BLaER1 (cell line): ENCODE measurements at regions not wholly inside any gene's neighbourhood (a gene's known extent, or its start where the extent isn't known, plus 50 kb on each side); places are given as distances from the start of the nearest gene placed in this dataset.
"Not testable (repeated sequence)": the region's sequence is repeated elsewhere in the genome, so short reads cannot be mapped to it uniquely, and the experiment has no call there.

Experiments used
- H3K27ac ChIP-seq: shearing (Covaris generic); formaldehyde crosslinking; 2 replicates; pipeline ENCODE4 v1.8.1; 2022
- H3K27me3 ChIP-seq: shearing (Covaris generic); formaldehyde crosslinking; 2 replicates; pipeline ENCODE4 v1.8.1; 2022
- H3K36me3 ChIP-seq: shearing (Covaris generic); formaldehyde crosslinking; 2 replicates; pipeline ENCODE4 v1.8.1; 2022
- H3K4me1 ChIP-seq: shearing (Covaris generic); formaldehyde crosslinking; 2 replicates; pipeline ENCODE4 v1.8.1; 2022
- H3K4me2 ChIP-seq: shearing (Covaris generic); formaldehyde crosslinking; 2 replicates; pipeline ENCODE4 v1.8.1; 2022
- H3K4me3 ChIP-seq: shearing (Covaris generic); formaldehyde crosslinking; 2 replicates; pipeline ENCODE4 v1.8.1; 2022
- H3K9ac ChIP-seq: shearing (Covaris generic); formaldehyde crosslinking; 2 replicates; pipeline ENCODE4 v1.8.1; 2022
- H3K9me3 ChIP-seq: shearing (Covaris generic); formaldehyde crosslinking; 2 replicates; pipeline ENCODE4 v1.8.1; 2022
- H4K20me1 ChIP-seq: shearing (Covaris generic); formaldehyde crosslinking; 2 replicates; pipeline ENCODE4 v1.8.1; 2022
- Cebpa-rat ChIP-seq: shearing (Covaris generic); IDR thresholded peaks from 2 replicates; pipeline ENCODE4 v1.8.1; 2022

DNA sequence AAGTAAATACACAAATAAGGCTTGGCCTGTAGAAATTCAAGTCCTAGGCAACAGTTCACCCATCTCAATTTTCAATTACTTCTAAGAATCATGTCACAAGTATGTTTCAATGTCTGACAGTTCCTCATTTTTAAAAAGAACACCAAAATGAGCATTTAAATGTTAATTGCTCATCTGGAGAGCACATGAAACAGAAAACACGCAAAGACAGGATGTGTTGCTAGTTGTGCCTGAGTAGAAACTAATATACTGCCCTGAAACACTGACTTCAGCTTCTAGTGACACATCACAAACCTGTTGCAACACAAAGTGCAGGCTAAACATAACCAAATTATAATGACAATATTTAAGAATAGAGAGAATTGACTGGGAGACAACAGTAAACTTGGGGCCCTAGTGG, 167.3 kb upstream of the THBS1 start:
- TF ChIP-seq Cebpa-rat: no peak
- H3K9ac ChIP-seq: no peak overlapping the region
- H3K27ac ChIP-seq: no peak overlapping the region
- peaks cover 22% of the 10 kb centered on the region for H3K9me3 ChIP-seq
- H3K4me2 ChIP-seq: no peak overlapping the region
- no peak overlapping the region for H3K4me3 ChIP-seq
- peaks cover 12% of the 10 kb centered on the region for H3K4me1 ChIP-seq
- no peaks in the 10 kb centered on the region for H3K27me3 ChIP-seq
- no peaks in the 10 kb centered on the region for H3K36me3 ChIP-seq
- no peaks in the 10 kb centered on the region for H4K20me1 ChIP-seq

DNA sequence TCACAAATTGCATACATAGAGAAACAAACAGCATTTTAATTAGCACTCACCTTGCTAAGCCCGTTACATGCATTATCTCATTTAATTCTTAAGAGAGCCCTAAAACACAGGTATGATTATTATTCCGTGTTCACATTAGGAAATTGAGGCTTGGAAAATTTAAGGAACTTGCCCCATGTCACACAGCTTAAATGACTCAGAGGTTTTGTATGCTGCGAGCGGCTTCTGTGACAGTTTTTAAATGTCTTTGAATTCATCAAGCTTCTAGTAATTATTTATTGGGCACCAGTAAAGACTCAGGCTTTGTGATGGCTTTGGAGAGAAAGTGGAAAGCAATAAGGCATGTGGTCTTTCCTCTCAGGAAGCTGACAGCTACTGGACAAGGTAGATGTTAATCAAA, 166.7 kb upstream of the THBS1 start:
- TF ChIP-seq Cebpa-rat: no peak
- no peak overlapping the region for H3K4me2 ChIP-seq
- H3K9me3 ChIP-seq: peaks cover 22% of the 10 kb centered on the region
- H3K27ac ChIP-seq: no peak overlapping the region
- no peaks in the 10 kb centered on the region for H4K20me1 ChIP-seq
- no peak overlapping the region for H3K9ac ChIP-seq
- H3K4me3 ChIP-seq: no peak overlapping the region
- no peaks in the 10 kb centered on the region for H3K27me3 ChIP-seq
- H3K36me3 ChIP-seq: no peaks in the 10 kb centered on the region
- H3K4me1 ChIP-seq: peaks cover 12% of the 10 kb centered on the region

DNA sequence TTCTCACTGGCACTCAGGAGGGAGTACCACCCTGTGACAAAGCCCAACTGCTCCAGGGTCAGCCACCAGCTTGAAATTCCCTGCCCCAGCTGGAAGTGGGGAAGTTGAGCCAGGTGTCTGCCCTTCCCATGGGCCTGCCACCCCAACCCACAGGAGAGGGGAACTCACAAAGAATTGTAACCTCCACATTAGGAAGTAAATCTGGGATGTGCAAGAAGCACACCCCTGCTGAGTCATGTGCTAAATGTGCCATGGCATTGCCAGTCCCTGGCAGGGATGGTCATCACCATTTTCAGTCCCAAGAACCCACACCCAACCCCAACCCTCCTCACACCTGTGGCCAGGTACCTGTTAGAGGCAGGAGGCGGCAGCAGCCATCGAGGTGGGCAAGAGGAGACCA, 165.2 kb upstream of the THBS1 start:
- no peaks in the 10 kb centered on the region for H3K36me3 ChIP-seq
- H3K4me3 ChIP-seq: no peak overlapping the region
- H3K27me3 ChIP-seq: no peaks in the 10 kb centered on the region
- H3K4me2 ChIP-seq: no peak overlapping the region
- no peak overlapping the region for H3K27ac ChIP-seq
- peaks cover 12% of the 10 kb centered on the region for H3K4me1 ChIP-seq
- H3K9ac ChIP-seq: no peak overlapping the region
- peaks cover 22% of the 10 kb centered on the region for H3K9me3 ChIP-seq
- H4K20me1 ChIP-seq: no peaks in the 10 kb centered on the region
- TF ChIP-seq Cebpa-rat: no peak

DNA sequence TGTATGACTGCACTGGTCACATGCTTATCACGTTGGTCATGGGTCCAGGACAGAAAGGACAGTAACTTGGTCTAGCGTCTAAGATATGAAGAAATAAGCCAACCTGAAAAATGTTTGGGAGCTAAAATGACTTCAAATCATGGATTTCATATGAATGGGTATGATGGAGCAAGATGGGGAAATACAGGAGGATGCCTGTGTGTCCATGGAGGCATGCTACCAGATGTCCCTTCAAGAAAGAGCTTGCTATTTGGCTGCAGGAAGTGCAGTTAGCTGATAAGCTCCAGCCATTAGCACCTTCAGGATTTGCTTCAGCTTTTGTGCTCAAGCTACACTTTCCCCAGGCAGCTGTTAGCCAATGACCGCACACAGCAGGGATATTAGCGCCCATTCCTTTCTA, 164.6 kb upstream of the THBS1 start:
- Histone ChIP-seq H3K9ac (no peak overlapping the region), H4K20me1 (no peaks in the 10 kb centered on the region), H3K4me2 (no peak overlapping the region), H3K27me3 (no peaks in the 10 kb centered on the region), H3K27ac (no peak overlapping the region), H3K36me3 (no peaks in the 10 kb centered on the region), H3K9me3 (peaks cover 22% of the 10 kb centered on the region), H3K4me1 (peaks cover 9% of the 10 kb centered on the region), H3K4me3 (no peak overlapping the region)
- TF ChIP-seq Cebpa-rat: no peak

DNA sequence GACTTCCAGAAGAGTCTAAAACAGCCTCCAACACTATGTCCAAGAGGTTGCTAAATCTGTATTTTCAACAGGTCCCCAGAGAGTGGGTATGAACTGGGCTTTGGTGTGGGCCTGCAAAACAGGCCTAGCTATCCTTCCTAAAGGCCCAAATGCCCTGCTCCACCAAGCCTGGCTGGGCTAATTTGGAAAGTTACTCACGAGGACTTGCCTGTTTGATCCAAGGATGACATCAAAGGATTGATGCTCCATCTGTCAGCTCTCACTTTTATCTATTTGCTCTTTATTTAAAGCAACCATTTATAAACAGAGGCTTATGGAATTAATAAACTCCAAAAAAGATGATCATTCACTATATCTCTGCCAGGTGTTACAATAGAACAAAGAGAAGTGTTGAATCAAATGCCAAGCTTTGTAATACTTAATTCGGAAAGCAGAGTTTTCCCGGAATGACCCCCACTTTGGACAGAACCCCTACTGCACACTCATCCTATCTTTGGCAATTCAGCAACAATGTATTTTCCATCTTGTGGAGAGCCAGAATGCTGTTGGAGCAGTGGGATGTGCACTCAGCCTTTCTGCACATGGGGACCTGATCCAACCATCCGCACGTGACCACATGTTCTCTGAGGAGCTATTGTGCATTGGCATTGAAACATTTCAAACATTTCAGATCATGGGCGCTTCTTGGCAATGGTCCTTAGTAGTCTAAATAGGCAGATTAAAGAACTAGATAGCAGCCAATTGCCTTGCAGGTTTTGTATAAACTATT, 163.3 kb upstream of the THBS1 start:
- H3K9ac ChIP-seq: no peak overlapping the region
- H3K27ac ChIP-seq: no peak overlapping the region
- H3K36me3 ChIP-seq: no peaks in the 10 kb centered on the region
- no peak overlapping the region for H3K4me3 ChIP-seq
- peaks cover 22% of the 10 kb centered on the region for H3K9me3 ChIP-seq
- no peaks in the 10 kb centered on the region for H3K27me3 ChIP-seq
- no peaks in the 10 kb centered on the region for H3K4me1 ChIP-seq
- TF ChIP-seq Cebpa-rat: no peak
- no peak overlapping the region for H3K4me2 ChIP-seq
- H4K20me1 ChIP-seq: no peaks in the 10 kb centered on the region

DNA sequence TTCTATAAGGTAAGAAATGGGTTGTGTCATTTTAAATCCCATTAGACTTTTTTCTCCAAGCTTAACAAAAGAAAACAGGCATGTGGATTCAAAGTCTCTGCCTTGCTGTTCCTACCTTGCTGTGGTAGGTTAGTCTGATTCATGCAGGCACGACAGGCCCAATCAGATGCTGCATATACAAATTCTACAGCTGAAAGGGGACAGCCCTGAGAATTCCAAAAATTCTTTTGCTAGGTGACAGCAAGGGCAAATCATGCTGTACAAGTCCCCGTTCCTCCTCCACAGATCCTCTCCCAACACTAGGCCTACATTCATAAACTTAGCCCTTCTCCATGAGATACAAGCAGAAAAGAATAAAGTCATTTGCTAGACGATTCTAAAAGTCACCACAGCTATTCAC, 161.2 kb upstream of the THBS1 start:
- Histone ChIP-seq H3K4me1 (no peaks in the 10 kb centered on the region), H4K20me1 (no peaks in the 10 kb centered on the region), H3K9ac (no peak overlapping the region), H3K4me2 (no peak overlapping the region), H3K9me3 (peaks cover 22% of the 10 kb centered on the region), H3K4me3 (no peak overlapping the region), H3K27ac (no peak overlapping the region), H3K36me3 (no peaks in the 10 kb centered on the region), H3K27me3 (no peaks in the 10 kb centered on the region)
- TF ChIP-seq Cebpa-rat: no peak

DNA sequence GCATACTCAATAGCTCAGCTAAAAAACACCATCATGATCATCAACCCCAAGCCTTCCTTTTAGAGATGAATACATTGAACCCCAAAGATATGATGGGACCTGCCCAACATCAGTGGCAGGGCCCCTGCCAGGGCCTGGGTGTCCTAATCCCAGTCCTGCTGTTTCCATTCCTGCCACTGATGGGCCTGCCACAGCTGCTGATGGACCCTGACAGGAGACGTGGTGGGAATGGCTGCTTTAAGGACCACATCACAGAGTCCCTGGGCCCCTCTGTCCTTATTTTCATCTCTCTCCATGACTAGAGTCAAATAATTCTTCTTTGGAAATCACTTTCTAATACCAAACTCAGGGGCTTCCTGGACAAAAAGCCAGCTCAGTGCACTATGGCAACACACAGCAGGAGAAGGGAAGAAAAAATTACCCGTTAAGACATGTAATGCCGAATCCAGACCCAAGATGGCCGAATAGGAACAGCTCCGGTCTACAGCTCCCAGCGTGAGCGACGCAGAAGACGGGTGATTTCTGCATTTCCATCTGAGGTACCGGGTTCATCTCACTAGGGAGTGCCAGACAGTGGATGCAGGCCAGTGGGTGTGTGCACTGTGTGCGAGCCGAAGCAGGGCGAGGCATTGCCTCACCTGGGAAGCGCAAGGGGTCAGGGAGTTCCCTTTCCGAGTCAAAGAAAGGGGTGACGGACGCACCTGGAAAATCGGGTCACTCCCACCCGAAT, 160.6 kb upstream of the THBS1 start:
- H3K4me2 ChIP-seq, H3K9ac ChIP-seq, H3K4me3 ChIP-seq, H3K27me3 ChIP-seq, H3K4me1 ChIP-seq, H4K20me1 ChIP-seq, H3K36me3 ChIP-seq, H3K27ac ChIP-seq: not testable (repeated sequence)
- peaks cover 22% of the 10 kb centered on the region for H3K9me3 ChIP-seq

DNA sequence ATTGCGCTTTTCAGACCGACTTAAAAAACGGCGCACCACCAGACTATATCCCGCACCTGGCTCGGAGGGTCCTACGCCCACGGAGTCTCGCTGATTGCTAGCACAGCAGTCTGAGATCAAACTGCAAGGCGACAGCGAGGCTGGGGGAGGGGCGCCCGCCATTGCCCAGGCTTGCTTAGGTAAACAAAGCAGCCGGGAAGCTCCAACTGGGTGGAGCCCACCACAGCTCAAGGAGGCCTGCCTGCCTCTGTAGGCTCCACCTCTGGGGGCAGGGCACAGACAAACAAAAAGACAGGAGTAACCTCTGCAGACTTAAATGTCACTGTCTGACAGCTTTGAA, 160.1 kb upstream of the THBS1 start:
- H3K27me3 ChIP-seq, H3K4me3 ChIP-seq, H3K4me2 ChIP-seq, H3K27ac ChIP-seq, H3K36me3 ChIP-seq, H4K20me1 ChIP-seq, H3K4me1 ChIP-seq, H3K9ac ChIP-seq: not testable (repeated sequence)
- peaks cover 18% of the 10 kb centered on the region for H3K9me3 ChIP-seq

DNA sequence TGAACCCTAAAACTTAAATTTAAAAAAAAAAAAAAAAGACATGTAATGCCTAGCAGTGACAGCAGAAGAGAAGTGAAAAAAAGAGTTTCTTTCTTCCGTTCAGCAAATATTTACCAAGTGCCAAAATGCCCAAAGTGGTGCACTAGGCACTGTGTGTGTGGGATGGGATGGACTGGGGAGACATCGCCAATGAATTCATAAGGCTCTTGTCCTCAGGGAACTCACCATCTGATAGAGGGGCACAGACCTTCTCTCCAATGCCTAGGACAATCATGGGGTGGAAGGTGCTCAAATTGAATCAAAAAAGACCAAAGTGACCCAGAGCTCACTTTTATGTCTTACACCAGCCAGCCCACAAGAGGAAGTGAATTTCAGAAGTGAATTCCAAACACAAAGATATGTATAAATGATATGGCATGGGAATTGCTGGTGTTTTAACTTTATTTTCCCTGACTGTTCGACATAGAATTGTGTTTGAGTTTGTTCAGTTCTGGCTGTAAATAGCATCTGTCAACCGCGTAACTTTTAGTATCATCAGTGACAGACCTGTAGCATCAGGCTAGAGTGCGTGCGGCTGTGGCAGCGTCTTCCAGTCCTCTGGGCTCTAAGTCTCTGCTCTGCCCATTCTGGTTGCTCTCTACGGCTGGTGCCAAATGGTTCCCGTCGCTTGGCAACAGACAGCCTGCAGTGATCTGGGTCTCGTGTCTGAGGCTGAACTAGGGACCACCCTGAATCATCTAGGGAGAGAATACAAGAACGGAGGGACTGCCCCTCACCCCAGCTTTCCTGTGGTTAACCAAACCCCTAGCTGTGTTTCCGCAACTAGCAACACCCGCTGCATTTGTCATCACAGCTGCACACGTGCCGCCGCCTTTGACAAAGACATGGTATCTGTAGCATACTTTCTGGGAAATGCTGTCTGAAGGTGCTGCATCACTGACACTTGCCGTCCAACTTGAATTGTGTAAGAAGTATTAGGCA, 154.0 kb upstream of the THBS1 start:
- Histone ChIP-seq H4K20me1 (peaks cover 5% of the 10 kb centered on the region; the same call in 1 of the 2 replicates), H3K9ac (peak overlapping the region; percentile 25; the same call in 1 of the 2 replicates), H3K27me3 (peaks cover 6% of the 10 kb centered on the region; the same call in 1 of the 2 replicates), H3K4me3 (no peak overlapping the region), H3K9me3 (no peaks in the 10 kb centered on the region), H3K4me1 (peaks cover 48% of the 10 kb centered on the region), H3K27ac (peak overlapping the region; percentile 54; the same call in 1 of the 2 replicates), H3K36me3 (no peaks in the 10 kb centered on the region), H3K4me2 (peak overlapping the region; percentile 83)
- TF ChIP-seq Cebpa-rat: no peak
